Epithelial cell of esophagus (primary cell): ENCODE measurements at regions not wholly inside any gene's neighbourhood (a gene's known extent, or its start where the extent isn't known, plus 50 kb on each side); places are given as distances from the start of the nearest gene placed in this dataset.

Experiments used
- DNase-seq: peaks from one replicate; pipeline ENCODE4 v3.0.0; 2010; ENCODE audit warnings: low read depth
- H3K4me3 ChIP-seq: 2 replicates; pipeline ENCODE4 v1.5.1; 2011; ENCODE audit warnings: mild to moderate bottlenecking, low read length, control low read depth
- TF ChIP-seq, protein P1 (sequence below): IDR thresholded peaks from 2 replicates; pipeline ENCODE4 v1.5.1; 2011; ENCODE audit warnings: low read depth, mild to moderate bottlenecking, low read length, control low read depth, inconsistent platforms; ENCODE audit not compliant: insufficient read depth; ENCODE audit errors: missing control alignments

DNA sequence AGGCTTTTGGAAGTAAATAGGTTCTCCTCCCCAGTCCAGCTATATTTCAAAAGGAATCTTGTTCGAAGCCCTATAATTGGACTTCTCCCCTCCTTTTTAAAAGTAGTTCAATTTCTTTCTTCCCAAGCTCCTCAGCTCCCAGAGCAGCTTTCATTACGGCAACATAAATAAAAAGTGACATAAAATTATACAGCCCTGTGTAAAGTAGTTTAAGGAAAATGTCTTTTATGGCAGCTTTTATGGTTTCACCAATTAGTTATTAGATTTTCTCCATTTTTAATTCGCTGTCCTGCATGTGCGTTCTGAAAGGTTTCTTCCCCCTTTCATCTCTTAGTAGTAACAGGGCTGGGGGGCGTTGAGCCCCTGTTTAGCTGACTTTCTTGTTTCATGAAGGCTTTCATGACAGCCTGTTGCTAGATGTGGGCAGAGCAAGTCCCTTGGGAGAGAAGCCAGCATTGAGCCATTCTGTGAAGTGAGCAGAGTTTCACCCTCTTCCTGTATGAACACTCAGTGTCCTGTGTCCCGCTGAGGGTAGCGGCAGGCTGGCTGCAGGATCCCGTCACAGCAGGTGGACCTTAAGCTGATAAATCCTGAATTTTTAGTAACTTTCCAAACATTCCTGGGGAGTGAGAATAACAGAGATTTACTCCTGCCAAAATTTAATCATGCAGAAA is 229.7 kb upstream of the SPRED2 start:
- no peak overlapping the region for H3K4me3 ChIP-seq
- TF ChIP-seq, protein P1, sequence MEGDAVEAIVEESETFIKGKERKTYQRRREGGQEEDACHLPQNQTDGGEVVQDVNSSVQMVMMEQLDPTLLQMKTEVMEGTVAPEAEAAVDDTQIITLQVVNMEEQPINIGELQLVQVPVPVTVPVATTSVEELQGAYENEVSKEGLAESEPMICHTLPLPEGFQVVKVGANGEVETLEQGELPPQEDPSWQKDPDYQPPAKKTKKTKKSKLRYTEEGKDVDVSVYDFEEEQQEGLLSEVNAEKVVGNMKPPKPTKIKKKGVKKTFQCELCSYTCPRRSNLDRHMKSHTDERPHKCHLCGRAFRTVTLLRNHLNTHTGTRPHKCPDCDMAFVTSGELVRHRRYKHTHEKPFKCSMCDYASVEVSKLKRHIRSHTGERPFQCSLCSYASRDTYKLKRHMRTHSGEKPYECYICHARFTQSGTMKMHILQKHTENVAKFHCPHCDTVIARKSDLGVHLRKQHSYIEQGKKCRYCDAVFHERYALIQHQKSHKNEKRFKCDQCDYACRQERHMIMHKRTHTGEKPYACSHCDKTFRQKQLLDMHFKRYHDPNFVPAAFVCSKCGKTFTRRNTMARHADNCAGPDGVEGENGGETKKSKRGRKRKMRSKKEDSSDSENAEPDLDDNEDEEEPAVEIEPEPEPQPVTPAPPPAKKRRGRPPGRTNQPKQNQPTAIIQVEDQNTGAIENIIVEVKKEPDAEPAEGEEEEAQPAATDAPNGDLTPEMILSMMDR = no peak
- no peak for DNase-seq

DNA sequence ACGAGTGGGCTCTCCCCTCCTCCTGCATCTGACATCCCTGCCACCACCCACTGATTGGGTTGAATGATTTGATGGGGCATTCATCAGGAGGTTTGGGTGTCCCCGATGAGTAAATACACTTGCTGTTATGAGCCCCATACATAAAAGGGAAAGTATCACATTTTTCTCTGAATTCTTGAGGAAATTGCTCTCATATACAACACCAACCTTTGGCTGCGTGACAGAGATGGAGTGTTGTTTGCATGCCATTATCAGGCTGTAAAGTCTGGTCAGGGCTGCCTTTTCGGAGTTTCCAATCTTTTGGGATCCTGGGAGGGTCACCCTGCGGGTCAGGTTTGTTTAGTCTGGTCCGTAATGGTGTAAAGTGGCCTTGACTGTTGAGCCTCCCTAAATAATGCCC is 227.9 kb upstream of the SPRED2 start:
- TF ChIP-seq, protein P1 = no peak
- no peak overlapping the region for H3K4me3 ChIP-seq
- no peak for DNase-seq

DNA sequence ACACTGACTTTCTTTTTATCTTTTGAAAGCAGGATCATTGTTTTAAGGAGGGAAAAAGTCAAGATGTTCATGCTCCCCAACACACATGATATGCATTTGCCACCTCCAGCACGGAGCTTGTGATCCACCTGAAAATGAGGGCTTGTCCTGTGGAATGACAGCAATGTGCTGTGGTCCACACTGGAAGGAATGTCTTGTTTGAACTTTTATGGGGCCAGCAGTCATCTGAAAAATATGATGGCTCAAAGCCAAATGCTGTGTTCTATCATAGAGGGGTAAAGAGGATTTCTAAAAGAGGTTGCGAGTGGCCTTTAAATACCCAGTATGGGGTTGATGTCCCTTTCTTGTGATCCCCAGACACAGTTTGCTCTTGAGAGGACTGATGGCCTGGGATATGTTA is 226.5 kb upstream of the SPRED2 start:
- H3K4me3 ChIP-seq = no peak overlapping the region
- no peak for DNase-seq
- TF ChIP-seq, protein P1 = no peak

DNA sequence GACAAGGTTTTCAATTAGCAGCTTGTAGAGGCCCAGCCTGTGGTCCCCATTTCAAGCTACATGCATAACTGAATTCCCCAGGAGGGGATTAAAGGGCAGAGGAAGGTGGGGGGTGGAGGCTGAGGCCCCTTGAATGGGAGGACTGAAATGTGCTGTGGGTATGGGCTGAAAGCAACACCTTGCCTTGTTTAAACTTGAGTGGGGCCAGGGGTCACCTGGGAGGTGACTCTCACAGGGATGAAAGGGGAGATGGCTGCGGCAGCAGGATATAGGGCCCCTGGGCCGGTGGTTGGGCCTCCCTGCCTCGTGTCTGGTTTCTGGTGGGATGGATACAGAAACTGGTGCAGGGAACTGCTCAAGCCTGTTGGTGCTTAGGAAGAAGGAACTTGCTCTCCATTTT is 225.9 kb upstream of the SPRED2 start:
- TF ChIP-seq, protein P1 = no peak
- no peak overlapping the region for H3K4me3 ChIP-seq
- DNase-seq = no peak

DNA sequence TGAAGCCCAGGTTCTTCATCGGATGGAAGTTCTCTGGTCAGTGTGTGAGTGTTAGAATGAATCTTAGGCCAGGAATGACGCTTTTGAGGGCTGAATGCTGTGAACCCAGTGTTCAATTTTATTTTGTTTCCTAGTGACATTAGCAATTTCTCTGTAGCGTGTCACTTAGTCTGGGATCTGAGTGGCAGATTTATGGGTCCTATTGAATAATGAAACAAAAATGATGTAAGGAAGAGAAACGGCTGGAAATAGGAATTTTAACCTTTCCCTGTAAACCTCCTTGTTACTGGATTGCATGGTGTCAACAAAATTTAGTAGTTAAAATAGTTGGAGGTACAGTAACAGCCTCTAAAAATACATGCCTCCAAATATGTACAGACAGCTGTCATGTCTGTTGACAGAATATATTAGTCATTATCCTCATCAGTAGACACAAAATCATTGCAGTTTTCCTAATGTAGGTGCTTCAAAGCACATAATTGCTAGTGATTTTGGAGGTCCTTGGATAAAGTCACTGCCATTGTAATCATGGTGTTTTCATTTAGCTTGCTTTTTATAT is 223.8 kb upstream of the SPRED2 start:
- TF ChIP-seq, protein P1 = no peak
- no peak for DNase-seq
- H3K4me3 ChIP-seq = no peak overlapping the region

DNA sequence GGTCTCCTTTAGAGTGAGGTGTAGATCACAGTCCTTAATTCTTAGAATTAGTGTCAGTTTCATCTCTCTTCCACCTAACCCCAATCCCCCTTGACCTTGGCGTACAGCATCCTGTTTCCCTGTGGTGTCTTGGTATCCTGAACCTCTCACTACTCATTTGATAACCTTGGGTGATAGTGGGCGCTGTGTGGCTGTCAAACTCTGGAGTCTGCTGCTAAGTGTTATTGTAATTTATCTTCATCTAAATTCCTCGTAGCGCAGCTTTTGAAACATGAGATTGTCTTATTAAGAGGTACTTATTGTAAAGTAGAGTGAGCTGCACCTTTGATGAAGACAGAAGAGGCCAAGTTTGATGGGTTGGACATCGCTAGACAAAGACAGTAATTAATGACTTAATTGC is 222.6 kb upstream of the SPRED2 start:
- no peak for DNase-seq
- H3K4me3 ChIP-seq = no peak overlapping the region
- TF ChIP-seq, protein P1 = no peak

DNA sequence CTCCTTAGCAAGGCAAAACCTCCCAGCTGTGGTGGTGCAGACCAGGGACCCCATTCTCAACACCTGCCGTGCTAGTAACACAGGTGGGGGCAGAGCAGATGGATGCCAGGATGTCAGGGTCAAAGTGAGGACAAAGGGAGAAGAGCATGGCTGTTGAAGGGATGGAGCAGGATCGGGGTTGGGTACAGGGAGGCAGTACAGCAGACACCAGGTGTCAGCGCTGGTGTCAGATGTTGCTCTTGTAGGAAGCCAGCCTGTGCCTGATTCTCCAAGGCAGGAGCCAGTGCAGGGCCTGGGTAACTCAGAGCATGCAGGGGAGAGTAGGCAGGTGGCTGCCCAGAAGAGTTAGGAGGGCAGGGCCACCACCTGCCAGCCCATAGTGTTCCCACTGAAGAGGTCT is 222.1 kb upstream of the SPRED2 start:
- DNase-seq = no peak
- TF ChIP-seq, protein P1 = no peak
- no peak overlapping the region for H3K4me3 ChIP-seq
